ENCODE measurements at regions not wholly inside any gene's neighbourhood (a gene's known extent, or its start where the extent isn't known, plus 50 kb on each side); places are given as distances from the start of the nearest gene placed in this dataset.

- Histone ChIP-seq H3K9me3 (ENCODE audit: control insufficient read depth, low read length) (peaks cover 2% of the 10 kb centered on the region), H3K4me1 (ENCODE audit: control insufficient read depth, insufficient read depth, low read length) (no peaks in the 10 kb centered on the region), H3K4me3 (ENCODE audit: insufficient read depth, low read depth, low read length) (no peak overlapping the region), H3K27me3 (ENCODE audit: control insufficient read depth, insufficient read depth, low read length, poor library complexity, severe bottlenecking) (no peaks in the 10 kb centered on the region), H3K27ac (ENCODE audit: insufficient read depth, low read depth, low read length, poor library complexity, severe bottlenecking) (no peak overlapping the region), H3K36me3 (ENCODE audit: control insufficient read depth, insufficient read depth, low read length) (no peaks in the 10 kb centered on the region)
- 94 to 99% methylated on average over 2 to 3 of the region's 3 CpGs for WGBS, 2 experiments
These were observed 367.2 kb downstream of the USP25 start for GRCh38 chr21:16096988-16097387.

DNA sequence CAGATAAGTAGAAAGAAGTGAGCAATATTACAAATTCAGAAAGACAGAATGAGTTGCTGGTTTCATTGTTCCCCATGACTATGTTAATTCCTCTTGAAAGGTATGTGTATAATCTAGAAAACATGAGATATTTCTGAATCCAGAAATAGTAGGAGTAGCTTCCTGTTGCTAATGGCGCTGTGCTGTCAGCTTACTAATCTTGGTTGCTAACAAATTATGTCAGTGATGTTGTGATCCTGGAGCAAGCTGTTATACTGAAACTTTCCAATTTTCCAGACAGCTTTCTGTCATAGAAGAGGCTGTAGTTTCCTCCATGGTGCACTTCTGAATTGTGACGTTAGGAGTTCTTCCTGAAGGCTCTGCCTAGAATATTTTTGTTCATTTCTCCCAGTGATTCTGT, 372.3 kb downstream of the USP25 start:
- Histone ChIP-seq H3K27ac (ENCODE audit: insufficient read depth, low read depth, low read length, poor library complexity, severe bottlenecking) (no peak overlapping the region), H3K4me3 (ENCODE audit: insufficient read depth, low read depth, low read length) (no peak overlapping the region), H3K4me1 (ENCODE audit: control insufficient read depth, insufficient read depth, low read length) (no peaks in the 10 kb centered on the region), H3K36me3 (ENCODE audit: control insufficient read depth, insufficient read depth, low read length) (no peaks in the 10 kb centered on the region), H3K9me3 (ENCODE audit: control insufficient read depth, low read length) (peaks cover 2% of the 10 kb centered on the region), H3K27me3 (ENCODE audit: control insufficient read depth, insufficient read depth, low read length, poor library complexity, severe bottlenecking) (no peaks in the 10 kb centered on the region)
- WGBS, 2 experiments, result 90 to 94% methylated on average over 2 of the region's 2 CpGs

DNA sequence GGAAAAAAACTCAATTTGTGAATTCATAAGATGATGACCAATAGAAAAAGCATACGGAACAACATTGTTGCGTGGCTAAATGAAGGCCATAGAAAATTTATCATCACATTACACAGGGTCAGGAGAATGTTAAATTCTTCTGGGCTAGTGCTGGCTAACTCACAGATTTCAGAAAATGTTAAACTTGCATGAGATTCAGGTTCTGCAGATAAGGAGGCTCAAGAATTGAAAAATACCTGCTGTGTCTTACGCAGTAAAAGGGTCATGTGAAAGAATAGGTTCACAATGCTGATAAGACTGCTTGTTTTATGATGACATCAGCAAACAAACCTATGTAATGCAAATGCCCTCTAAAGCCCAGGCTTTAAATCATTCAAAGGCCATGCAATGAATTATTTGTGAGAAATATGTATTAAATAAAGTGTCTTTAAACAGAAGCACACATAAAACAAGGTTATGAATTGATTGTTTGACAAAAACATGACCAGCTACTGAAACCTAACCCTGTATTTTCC, 378.8 kb downstream of the USP25 start:
- no peaks in the 10 kb centered on the region for H3K9me3 ChIP-seq (ENCODE audit: control insufficient read depth, low read length)

DNA sequence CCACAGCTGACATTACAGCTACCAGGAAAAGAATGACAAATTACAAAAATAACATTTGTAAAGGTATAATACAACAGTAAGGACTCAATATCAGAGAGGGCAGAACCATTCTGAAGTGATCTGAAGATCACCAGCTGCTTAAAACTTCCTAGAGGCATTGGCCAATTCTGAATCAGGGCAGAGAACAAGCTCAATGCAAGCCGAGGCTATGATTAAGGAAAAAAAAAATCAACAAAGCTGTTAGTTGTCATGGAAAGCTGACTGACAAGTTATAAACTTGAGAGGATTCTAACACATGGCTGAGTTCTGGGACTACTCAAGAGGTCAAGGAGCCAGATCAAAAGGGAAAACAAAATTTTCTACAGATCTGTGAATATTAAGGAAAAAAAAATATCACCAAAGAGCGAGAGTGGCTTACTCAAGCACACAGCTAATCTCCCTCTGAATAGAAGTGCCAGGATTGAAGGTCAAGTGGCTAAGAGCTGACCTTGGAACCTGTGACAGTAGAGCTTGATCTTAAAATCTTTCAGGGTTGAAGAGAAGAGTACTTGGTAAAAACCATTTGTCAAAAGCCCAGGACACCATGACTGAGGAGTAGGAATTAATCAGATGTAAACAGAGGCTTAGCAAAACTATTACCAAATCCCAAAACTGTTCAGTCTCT, 383.4 kb downstream of the USP25 start:
- no peaks in the 10 kb centered on the region for H3K36me3 ChIP-seq (ENCODE audit: control insufficient read depth, insufficient read depth, low read length)
- no peak overlapping the region for H3K27ac ChIP-seq (ENCODE audit: insufficient read depth, low read depth, low read length, poor library complexity, severe bottlenecking)
- H3K27me3 ChIP-seq (ENCODE audit: control insufficient read depth, insufficient read depth, low read length, poor library complexity, severe bottlenecking), result no peaks in the 10 kb centered on the region
- no peaks in the 10 kb centered on the region for H3K9me3 ChIP-seq (ENCODE audit: control insufficient read depth, low read length)
- H3K4me3 ChIP-seq (ENCODE audit: insufficient read depth, low read depth, low read length), result no peak overlapping the region
- H3K4me1 ChIP-seq (ENCODE audit: control insufficient read depth, insufficient read depth, low read length), result no peaks in the 10 kb centered on the region
- whole genome bisulfite sequencing, 2 experiments, result 89 to 93% methylated on average over 2 of the region's 2 CpGs

More for the DNA sequence above, 378.8 kb downstream of the USP25 start:
- no peak overlapping the region for H3K4me3 ChIP-seq (ENCODE audit: insufficient read depth, low read depth, low read length)
- H3K27me3 ChIP-seq (ENCODE audit: control insufficient read depth, insufficient read depth, low read length, poor library complexity, severe bottlenecking), result no peaks in the 10 kb centered on the region
- no peak overlapping the region for H3K27ac ChIP-seq (ENCODE audit: insufficient read depth, low read depth, low read length, poor library complexity, severe bottlenecking)
- WGBS, 2 experiments, result 96% methylated on average over 3 of the region's 3 CpGs
- no peaks in the 10 kb centered on the region for H3K4me1 ChIP-seq (ENCODE audit: control insufficient read depth, insufficient read depth, low read length)
- H3K36me3 ChIP-seq (ENCODE audit: control insufficient read depth, insufficient read depth, low read length), result no peaks in the 10 kb centered on the region

GRCh38 chr21:16115461-16115860, 385.7 kb downstream of the USP25 start:
- 94 to 95% methylated on average over 3 of the region's 3 CpGs for WGBS, 2 experiments

DNA sequence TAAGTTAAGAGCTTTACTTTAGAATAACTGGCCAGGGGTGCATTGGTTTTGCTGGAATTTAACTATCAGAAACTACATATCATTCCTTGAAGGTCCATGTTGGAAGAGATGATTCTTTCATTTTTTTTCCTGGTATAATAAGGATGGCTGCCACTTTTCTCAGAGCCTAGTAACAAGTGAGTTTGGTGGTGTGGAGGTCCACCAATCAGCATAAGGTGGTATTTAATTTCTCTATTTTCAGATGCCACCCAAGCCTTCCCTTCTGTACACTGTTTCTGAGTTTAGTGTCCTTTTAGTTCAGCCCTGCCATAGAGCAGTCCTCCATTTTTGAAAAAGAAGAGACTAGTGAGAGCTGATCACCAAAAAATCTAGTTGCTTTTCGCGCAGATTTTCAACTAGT, 386.3 kb downstream of the USP25 start:
- H3K9me3 ChIP-seq (ENCODE audit: control insufficient read depth, low read length), result no peaks in the 10 kb centered on the region
- no peaks in the 10 kb centered on the region for H3K36me3 ChIP-seq (ENCODE audit: control insufficient read depth, insufficient read depth, low read length)
- H3K27ac ChIP-seq (ENCODE audit: insufficient read depth, low read depth, low read length, poor library complexity, severe bottlenecking), result no peak overlapping the region
- 84 to 100% methylated on average over 2 of the region's 2 CpGs for WGBS, 2 experiments
- H3K27me3 ChIP-seq (ENCODE audit: control insufficient read depth, insufficient read depth, low read length, poor library complexity, severe bottlenecking), result no peaks in the 10 kb centered on the region
- H3K4me3 ChIP-seq (ENCODE audit: insufficient read depth, low read depth, low read length), result no peak overlapping the region
- H3K4me1 ChIP-seq (ENCODE audit: control insufficient read depth, insufficient read depth, low read length), result no peaks in the 10 kb centered on the region

More at GRCh38 chr21:16115461-16115860, 385.7 kb downstream of the USP25 start:
- Histone ChIP-seq H3K4me1 (ENCODE audit: control insufficient read depth, insufficient read depth, low read length) (no peaks in the 10 kb centered on the region), H3K4me3 (ENCODE audit: insufficient read depth, low read depth, low read length) (no peak overlapping the region), H3K27me3 (ENCODE audit: control insufficient read depth, insufficient read depth, low read length, poor library complexity, severe bottlenecking) (no peaks in the 10 kb centered on the region), H3K27ac (ENCODE audit: insufficient read depth, low read depth, low read length, poor library complexity, severe bottlenecking) (no peak overlapping the region), H3K36me3 (ENCODE audit: control insufficient read depth, insufficient read depth, low read length) (no peaks in the 10 kb centered on the region), H3K9me3 (ENCODE audit: control insufficient read depth, low read length) (no peaks in the 10 kb centered on the region)

- H3K4me3 ChIP-seq (ENCODE audit: insufficient read depth, low read depth, low read length), result no peak overlapping the region
- H3K27ac ChIP-seq (ENCODE audit: insufficient read depth, low read depth, low read length, poor library complexity, severe bottlenecking), result no peak overlapping the region
- H3K36me3 ChIP-seq (ENCODE audit: control insufficient read depth, insufficient read depth, low read length), result no peaks in the 10 kb centered on the region
- H3K27me3 ChIP-seq (ENCODE audit: control insufficient read depth, insufficient read depth, low read length, poor library complexity, severe bottlenecking), result no peaks in the 10 kb centered on the region
- no peaks in the 10 kb centered on the region for H3K9me3 ChIP-seq (ENCODE audit: control insufficient read depth, low read length)
- WGBS, 2 experiments, result no CpG with 5 or more reads among the region's 1 CpG
- H3K4me1 ChIP-seq (ENCODE audit: control insufficient read depth, insufficient read depth, low read length), result no peaks in the 10 kb centered on the region
These were observed 387.0 kb downstream of the USP25 start for GRCh38 chr21:16116798-16117197.

DNA sequence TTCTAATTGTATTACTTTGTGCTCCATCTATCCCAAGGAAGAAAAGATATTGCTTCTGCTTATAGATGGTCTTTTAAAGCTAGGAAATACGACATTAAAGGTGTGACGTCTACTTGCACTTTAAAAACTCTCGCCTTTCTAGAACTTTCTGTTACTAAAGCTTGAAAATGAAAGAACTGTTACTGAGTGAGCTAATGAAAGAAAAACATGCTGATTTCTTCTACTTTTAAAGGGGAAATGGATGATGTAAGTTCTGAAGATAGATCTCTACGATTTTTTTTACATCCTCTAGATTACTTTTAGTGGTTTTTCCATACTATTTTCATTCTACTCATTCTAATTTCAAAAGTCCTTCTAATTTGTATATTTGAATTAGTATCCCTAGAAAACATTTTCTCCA, 387.5 kb downstream of the USP25 start:
- no peaks in the 10 kb centered on the region for H3K27me3 ChIP-seq (ENCODE audit: control insufficient read depth, insufficient read depth, low read length, poor library complexity, severe bottlenecking)
- 90 to 91% methylated on average over 3 to 4 of the region's 4 CpGs for WGBS, 2 experiments
- no peaks in the 10 kb centered on the region for H3K36me3 ChIP-seq (ENCODE audit: control insufficient read depth, insufficient read depth, low read length)
- no peaks in the 10 kb centered on the region for H3K9me3 ChIP-seq (ENCODE audit: control insufficient read depth, low read length)
- no peak overlapping the region for H3K27ac ChIP-seq (ENCODE audit: insufficient read depth, low read depth, low read length, poor library complexity, severe bottlenecking)
- no peak overlapping the region for H3K4me3 ChIP-seq (ENCODE audit: insufficient read depth, low read depth, low read length)
- H3K4me1 ChIP-seq (ENCODE audit: control insufficient read depth, insufficient read depth, low read length), result no peaks in the 10 kb centered on the region

DNA sequence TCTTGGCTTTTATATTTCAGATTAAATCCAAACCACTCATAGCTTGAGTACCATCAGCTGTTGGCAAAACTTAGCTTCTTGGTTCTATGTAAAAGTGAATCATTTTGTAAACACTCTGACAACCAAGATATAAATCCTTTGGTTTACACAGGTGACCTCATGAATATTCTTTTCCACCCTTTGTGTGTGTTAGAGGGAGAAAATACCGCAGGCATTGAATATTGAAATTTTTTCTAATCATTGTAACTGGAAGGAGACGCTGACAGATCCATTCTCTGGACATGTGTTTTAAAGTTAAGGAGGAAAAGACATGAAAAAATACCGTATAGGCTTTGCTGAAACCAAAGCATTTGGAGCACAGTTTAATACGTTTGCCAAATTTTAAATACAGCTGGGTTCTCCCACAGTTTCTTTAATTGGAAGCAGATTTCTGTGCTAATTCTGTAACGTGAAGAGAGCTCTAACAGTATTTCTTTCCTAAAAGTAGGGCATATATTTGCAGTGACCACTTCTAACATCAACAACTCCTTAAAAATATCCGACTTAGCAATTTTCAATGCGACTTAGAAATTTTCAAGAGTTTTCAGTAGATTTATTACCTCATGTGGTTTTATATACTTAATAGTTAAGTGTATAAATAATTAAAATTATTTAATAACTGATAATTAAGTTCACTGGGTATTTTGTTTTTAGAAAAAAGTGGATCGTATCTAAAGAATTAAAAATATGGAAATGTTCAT, 388.2 kb downstream of the USP25 start:
- H3K4me3 ChIP-seq (ENCODE audit: insufficient read depth, low read depth, low read length), result no peak overlapping the region
- 93 to 97% methylated on average over 6 to 7 of the region's 8 CpGs for WGBS, 2 experiments

GRCh38 chr21:16124378-16125138, 394.8 kb downstream of the USP25 start:
- H3K27ac ChIP-seq (ENCODE audit: insufficient read depth, low read depth, low read length, poor library complexity, severe bottlenecking), result no peak overlapping the region
- H3K4me1 ChIP-seq (ENCODE audit: control insufficient read depth, insufficient read depth, low read length), result no peaks in the 10 kb centered on the region
- H3K9me3 ChIP-seq (ENCODE audit: control insufficient read depth, low read length), result no peaks in the 10 kb centered on the region
- 93 to 100% methylated on average over 3 to 5 of the region's 5 CpGs for WGBS, 2 experiments
- H3K4me3 ChIP-seq (ENCODE audit: insufficient read depth, low read depth, low read length), result no peak overlapping the region
- no peaks in the 10 kb centered on the region for H3K27me3 ChIP-seq (ENCODE audit: control insufficient read depth, insufficient read depth, low read length, poor library complexity, severe bottlenecking)
- no peaks in the 10 kb centered on the region for H3K36me3 ChIP-seq (ENCODE audit: control insufficient read depth, insufficient read depth, low read length)

More for the DNA sequence above, 388.2 kb downstream of the USP25 start:
- Histone ChIP-seq H3K36me3 (ENCODE audit: control insufficient read depth, insufficient read depth, low read length) (no peaks in the 10 kb centered on the region), H3K4me1 (ENCODE audit: control insufficient read depth, insufficient read depth, low read length) (no peaks in the 10 kb centered on the region), H3K27me3 (ENCODE audit: control insufficient read depth, insufficient read depth, low read length, poor library complexity, severe bottlenecking) (no peaks in the 10 kb centered on the region), H3K9me3 (ENCODE audit: control insufficient read depth, low read length) (no peaks in the 10 kb centered on the region), H3K27ac (ENCODE audit: insufficient read depth, low read depth, low read length, poor library complexity, severe bottlenecking) (no peak overlapping the region)

Data from ectodermal cell (in vitro differentiated cells).